H1 (cell line): ENCODE measurements at regions not wholly inside any gene's neighbourhood (a gene's known extent, or its start where the extent isn't known, plus 50 kb on each side); places are given as distances from the start of the nearest gene placed in this dataset.

Source experiments
- ATF3 ChIP-seq: IDR thresholded peaks from 2 replicates; pipeline ENCODE4 v1.6.1; 2011; ENCODE audit warnings: low read depth, mild to moderate bottlenecking, low read length; ENCODE audit not compliant: insufficient read depth
- CTCF ChIP-seq, 3 experiments: IDR thresholded peaks; 1 replicate in 2 of 3; 2 replicates in 1 of 3; pipeline versions ENCODE4 v1.5.1 to v1.6.1; 2011; ENCODE audit warnings: low read length in 3 of 3, mild to moderate bottlenecking in 3 of 3, inconsistent platforms in 2 of 3, low read depth in 1 of 3, moderate library complexity in 1 of 3; ENCODE audit not compliant: insufficient read depth in 1 of 3; ENCODE audit errors: control extremely low read depth in 1 of 3
- POLR2A ChIP-seq, 2 experiments: IDR thresholded peaks; 1 replicate in 1 of 2; 2 replicates in 1 of 2; pipeline ENCODE4 v1.6.1; 2011; ENCODE audit warnings: low read depth in 2 of 2, low read length in 2 of 2, mild to moderate bottlenecking in 2 of 2; ENCODE audit errors: control extremely low read depth in 1 of 2
- SUZ12 ChIP-seq: fragments of 200-600 bp; sonication (generic); IDR thresholded peaks from 2 replicates; pipeline ENCODE4 v1.6.1; 2012; ENCODE audit warnings: mild to moderate bottlenecking, inconsistent platforms, low read length, moderate library complexity, mixed read lengths

- TF ChIP-seq CTCF (IDR thresholded peaks at IDR 0.05; ENCODE audit: control extremely low read depth in 1 of 3, insufficient read depth in 1 of 3, low read depth in 1 of 3, low read length in 3 of 3) (no peak), POLR2A (IDR thresholded peaks at IDR 0.05; ENCODE audit: control extremely low read depth in 1 of 2, low read depth in 2 of 2, low read length in 2 of 2) (no peak), SUZ12 (no peak), ATF3 (no peak)
These were observed 1097.2 kb downstream of the TDRD15 start for GRCh38 chr2:22221006-22221405.
